ENCODE measurements at regions not wholly inside any gene's neighbourhood (a gene's known extent, or its start where the extent isn't known, plus 50 kb on each side); places are given as distances from the start of the nearest gene placed in this dataset.

DNA sequence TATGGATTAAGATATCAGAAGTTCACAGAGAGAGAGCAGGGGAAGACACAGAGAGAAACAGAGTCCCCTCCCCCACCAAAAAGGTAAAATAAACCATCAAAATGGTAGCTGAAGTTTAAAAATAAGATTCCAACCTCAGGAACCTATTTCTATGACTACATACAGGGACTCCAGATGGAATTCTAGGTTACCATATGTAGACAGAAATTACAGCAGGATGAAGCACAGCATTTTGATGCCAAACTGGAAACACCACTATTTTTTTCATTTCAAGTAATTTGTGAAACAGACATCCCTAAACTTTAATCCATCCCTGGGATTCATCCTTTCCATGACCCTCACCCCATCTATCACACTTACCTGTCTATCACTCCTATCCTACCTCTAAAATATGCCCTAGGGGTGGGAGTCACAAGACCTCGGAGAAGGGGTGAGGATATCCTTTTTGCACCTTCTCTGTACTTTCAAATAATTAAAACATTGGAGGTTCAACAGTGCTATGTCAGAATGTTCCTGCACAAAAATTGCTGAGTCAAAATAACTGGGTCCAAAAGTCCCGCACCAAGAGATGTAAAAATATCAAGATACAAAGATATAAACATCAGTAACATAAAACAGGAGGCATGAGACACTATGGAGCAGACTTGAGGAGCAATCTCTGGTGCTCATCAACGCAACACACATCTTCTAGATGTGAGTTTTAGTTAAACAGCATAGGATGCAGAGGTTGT, 344.5 kb upstream of the RASGEF1B start:
- TF ChIP-seq, protein P1, sequence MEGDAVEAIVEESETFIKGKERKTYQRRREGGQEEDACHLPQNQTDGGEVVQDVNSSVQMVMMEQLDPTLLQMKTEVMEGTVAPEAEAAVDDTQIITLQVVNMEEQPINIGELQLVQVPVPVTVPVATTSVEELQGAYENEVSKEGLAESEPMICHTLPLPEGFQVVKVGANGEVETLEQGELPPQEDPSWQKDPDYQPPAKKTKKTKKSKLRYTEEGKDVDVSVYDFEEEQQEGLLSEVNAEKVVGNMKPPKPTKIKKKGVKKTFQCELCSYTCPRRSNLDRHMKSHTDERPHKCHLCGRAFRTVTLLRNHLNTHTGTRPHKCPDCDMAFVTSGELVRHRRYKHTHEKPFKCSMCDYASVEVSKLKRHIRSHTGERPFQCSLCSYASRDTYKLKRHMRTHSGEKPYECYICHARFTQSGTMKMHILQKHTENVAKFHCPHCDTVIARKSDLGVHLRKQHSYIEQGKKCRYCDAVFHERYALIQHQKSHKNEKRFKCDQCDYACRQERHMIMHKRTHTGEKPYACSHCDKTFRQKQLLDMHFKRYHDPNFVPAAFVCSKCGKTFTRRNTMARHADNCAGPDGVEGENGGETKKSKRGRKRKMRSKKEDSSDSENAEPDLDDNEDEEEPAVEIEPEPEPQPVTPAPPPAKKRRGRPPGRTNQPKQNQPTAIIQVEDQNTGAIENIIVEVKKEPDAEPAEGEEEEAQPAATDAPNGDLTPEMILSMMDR (IDR thresholded peaks at IDR 0.05) = no peak
- TF ChIP-seq, protein P2, sequence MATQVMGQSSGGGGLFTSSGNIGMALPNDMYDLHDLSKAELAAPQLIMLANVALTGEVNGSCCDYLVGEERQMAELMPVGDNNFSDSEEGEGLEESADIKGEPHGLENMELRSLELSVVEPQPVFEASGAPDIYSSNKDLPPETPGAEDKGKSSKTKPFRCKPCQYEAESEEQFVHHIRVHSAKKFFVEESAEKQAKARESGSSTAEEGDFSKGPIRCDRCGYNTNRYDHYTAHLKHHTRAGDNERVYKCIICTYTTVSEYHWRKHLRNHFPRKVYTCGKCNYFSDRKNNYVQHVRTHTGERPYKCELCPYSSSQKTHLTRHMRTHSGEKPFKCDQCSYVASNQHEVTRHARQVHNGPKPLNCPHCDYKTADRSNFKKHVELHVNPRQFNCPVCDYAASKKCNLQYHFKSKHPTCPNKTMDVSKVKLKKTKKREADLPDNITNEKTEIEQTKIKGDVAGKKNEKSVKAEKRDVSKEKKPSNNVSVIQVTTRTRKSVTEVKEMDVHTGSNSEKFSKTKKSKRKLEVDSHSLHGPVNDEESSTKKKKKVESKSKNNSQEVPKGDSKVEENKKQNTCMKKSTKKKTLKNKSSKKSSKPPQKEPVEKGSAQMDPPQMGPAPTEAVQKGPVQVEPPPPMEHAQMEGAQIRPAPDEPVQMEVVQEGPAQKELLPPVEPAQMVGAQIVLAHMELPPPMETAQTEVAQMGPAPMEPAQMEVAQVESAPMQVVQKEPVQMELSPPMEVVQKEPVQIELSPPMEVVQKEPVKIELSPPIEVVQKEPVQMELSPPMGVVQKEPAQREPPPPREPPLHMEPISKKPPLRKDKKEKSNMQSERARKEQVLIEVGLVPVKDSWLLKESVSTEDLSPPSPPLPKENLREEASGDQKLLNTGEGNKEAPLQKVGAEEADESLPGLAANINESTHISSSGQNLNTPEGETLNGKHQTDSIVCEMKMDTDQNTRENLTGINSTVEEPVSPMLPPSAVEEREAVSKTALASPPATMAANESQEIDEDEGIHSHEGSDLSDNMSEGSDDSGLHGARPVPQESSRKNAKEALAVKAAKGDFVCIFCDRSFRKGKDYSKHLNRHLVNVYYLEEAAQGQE (IDR thresholded peaks at IDR 0.05; ENCODE audit: insufficient read depth in 1 of 2, low read depth in 2 of 2, low read length in 1 of 2) = no peak

Measured in Panc1 (cell line).